ENCODE measurements at regions not wholly inside any gene's neighbourhood (a gene's known extent, or its start where the extent isn't known, plus 50 kb on each side); places are given as distances from the start of the nearest gene placed in this dataset.

DNA sequence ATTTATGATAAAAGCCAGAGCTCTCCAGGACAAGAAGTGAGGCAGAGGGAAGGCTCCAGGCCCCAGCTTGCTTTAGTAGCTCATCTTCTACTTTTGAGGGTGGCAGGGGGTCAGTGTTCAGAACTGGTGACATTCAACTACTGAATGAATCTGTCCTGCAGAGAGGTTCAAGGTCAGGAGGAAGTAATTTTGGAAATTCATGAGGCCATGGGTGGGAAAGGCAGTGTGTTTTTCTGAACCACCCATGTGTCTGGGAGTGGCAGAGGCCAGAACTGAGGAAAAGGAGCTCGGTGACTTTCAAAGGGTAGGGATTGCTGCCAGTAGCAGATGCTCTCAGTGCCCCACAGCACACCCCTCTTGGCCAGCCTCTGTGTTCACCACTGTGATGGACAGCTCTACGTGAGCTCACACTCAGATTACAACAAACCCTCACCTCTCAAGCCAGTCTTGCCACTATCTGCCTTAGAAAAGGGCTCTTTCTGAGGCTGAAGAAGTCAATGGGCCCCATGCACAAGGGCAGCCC, 571.2 kb downstream of the RAB28 start:
- TF ChIP-seq CTCF (conservative IDR thresholded peaks at IDR 0.05; ENCODE audit: low read depth, low read length), result no peak
- no peak for TF ChIP-seq NFE2L2 (IDR thresholded peaks at IDR 0.05; ENCODE audit: low read depth, low read length)
- TF ChIP-seq BHLHE40 (IDR thresholded peaks at IDR 0.05; ENCODE audit: low read depth, low read length), result no peak
- TF ChIP-seq FOS (IDR thresholded peaks at IDR 0.05; ENCODE audit: low read depth, low read length), result no peak
- no peak for TF ChIP-seq POLR2A (IDR thresholded peaks at IDR 0.05; ENCODE audit: low read depth, low read length)
- no peak for TF ChIP-seq MXI1 (IDR thresholded peaks at IDR 0.05; ENCODE audit: borderline replicate concordance, low read depth, low read length)
- no peak for TF ChIP-seq RCOR1 (IDR thresholded peaks at IDR 0.05; ENCODE audit: insufficient replicate concordance, low read length)
- TF ChIP-seq, protein P1, sequence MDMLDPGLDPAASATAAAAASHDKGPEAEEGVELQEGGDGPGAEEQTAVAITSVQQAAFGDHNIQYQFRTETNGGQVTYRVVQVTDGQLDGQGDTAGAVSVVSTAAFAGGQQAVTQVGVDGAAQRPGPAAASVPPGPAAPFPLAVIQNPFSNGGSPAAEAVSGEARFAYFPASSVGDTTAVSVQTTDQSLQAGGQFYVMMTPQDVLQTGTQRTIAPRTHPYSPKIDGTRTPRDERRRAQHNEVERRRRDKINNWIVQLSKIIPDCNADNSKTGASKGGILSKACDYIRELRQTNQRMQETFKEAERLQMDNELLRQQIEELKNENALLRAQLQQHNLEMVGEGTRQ (IDR thresholded peaks at IDR 0.05; ENCODE audit: low read depth, low read length), result no peak
- no peak for TF ChIP-seq RFX5 (IDR thresholded peaks at IDR 0.05; ENCODE audit: low read depth, low read length)
- no peak for TF ChIP-seq RAD21 (IDR thresholded peaks at IDR 0.05; ENCODE audit: low read length)
- no peak for TF ChIP-seq MAZ (IDR thresholded peaks at IDR 0.05; ENCODE audit: borderline replicate concordance, low read depth, low read length)
- no peak for TF ChIP-seq ELK1 (IDR thresholded peaks at IDR 0.05; ENCODE audit: borderline replicate concordance, low read depth, low read length)
- no peak for TF ChIP-seq CEBPB (IDR thresholded peaks at IDR 0.05; ENCODE audit: low read depth, low read length)
- no peak for TF ChIP-seq SMC3 (IDR thresholded peaks at IDR 0.05; ENCODE audit: low read depth, low read length)
